Activated T-cell treated with anti-CD3 and anti-CD28 coated beads, Interleukin-2, amount 50 U/mL, for 4 hours (primary cell): ENCODE measurements at regions not wholly inside any gene's neighbourhood (a gene's known extent, or its start where the extent isn't known, plus 50 kb on each side); places are given as distances from the start of the nearest gene placed in this dataset.
"Not testable (repeated sequence)": the region's sequence is repeated elsewhere in the genome, so short reads cannot be mapped to it uniquely, and the experiment has no call there.

Experiments
- ATAC-seq, 2 donors: fragments of 200-7000 bp; cut with Tn5 transposase; one replicate each; pipeline ENCODE4 v1.10.0; 2021
- DNase-seq: peaks from one replicate; pipeline ENCODE4 v3.0.0-alpha.2; 2020
- H3K27me3 Mint-ChIP-seq: one replicate; pipeline ENCODE4 v1.8.0; 2021; ENCODE audit warnings: low read depth, mixed read lengths
- H3K36me3 Mint-ChIP-seq: one replicate; pipeline ENCODE4 v1.8.0; 2022; ENCODE audit warnings: mixed read lengths; ENCODE audit not compliant: insufficient read depth
- H3K4me1 Mint-ChIP-seq: one replicate; pipeline ENCODE4 v1.8.0; 2021; ENCODE audit warnings: low read depth, mixed read lengths
- H3K4me3 Mint-ChIP-seq: one replicate; pipeline ENCODE4 v1.8.0; 2021; ENCODE audit warnings: mild to moderate bottlenecking, moderate library complexity, mixed read lengths
- H3K9me3 Mint-ChIP-seq: one replicate; pipeline ENCODE4 v1.8.0; 2021; ENCODE audit warnings: mixed read lengths

GRCh38 chr20:20802328-20802727, 89.9 kb upstream of the RALGAPA2 start:
- no peaks in the 10 kb centered on the region for H3K9me3 Mint-ChIP-seq
- ATAC-seq (no peak), DNase-seq (no peak)
- no peaks in the 10 kb centered on the region for H3K36me3 Mint-ChIP-seq
- no peak overlapping the region for H3K4me3 Mint-ChIP-seq
- no peaks in the 10 kb centered on the region for H3K4me1 Mint-ChIP-seq
- peaks cover 6% of the 10 kb centered on the region for H3K27me3 Mint-ChIP-seq

DNA sequence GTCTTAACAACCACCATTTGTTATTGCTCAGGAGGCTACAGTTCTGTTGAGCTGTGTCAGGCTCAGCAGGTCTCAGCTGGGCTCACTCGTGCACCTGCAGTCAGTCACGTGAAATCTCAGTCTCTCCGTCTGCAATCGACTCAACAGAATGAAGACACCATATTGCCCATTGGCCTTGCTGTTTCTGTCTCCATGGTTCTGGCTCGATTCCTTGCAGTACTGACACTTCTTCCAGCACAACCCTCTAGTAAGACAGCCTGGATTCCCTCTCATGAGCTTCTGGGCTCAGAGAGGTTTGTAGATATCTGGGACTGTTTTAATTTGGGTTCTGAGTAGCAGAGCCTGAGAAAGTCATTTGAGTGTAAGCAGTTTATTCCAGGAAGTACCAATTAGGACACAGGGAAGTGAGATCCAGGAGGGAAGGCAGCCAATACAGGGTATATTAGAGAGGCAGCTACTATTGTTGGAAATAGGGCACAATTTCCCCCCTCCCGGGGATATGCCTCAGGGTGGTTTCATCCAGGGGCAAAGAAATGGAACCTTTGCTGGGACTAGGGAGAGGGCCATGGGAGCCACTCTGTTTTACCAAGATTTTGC, 87.4 kb upstream of the RALGAPA2 start:
- Mint-ChIP-seq H3K9me3 (no peaks in the 10 kb centered on the region), H3K27me3 (no peaks in the 10 kb centered on the region), H3K4me1 (no peaks in the 10 kb centered on the region), H3K4me3 (no peak overlapping the region), H3K36me3 (no peaks in the 10 kb centered on the region)
- DNase-seq (no peak), ATAC-seq (no peak)

DNA sequence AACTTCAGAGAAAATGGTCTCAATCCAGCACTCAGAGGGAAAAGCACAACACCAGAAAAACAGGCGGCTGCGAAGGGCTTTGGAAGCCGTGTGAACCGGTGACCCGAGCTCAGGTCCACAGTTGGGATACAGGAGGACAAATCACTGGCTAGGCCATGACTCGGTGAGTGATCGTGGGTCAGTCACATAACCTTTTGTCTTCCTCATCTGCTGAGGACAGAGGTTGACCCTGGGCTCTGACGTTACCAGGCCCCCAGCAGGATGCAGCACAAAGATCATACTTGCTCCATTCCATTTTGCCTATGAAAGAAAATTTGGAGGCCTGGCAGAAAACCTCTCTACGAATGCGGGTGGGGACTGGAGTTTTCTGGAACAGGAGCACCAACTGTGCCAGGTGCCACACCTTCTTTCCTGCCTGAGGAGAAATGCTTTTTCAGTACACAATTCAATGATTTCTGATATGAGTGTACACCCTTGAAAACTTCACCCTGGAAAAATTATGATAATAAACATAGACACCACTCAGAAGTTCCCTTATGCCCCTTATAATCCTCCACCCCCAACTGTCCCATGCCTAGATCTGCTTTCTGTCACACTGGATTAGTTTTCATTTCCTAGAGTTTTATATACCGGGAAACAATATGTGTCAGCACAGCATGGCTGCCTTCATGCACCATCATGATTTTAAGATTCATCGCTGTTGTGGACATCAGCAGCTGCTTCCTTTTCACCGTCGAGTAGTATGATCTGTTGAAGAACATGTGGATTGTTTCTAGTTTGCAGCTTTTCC, 85.3 kb upstream of the RALGAPA2 start:
- Mint-ChIP-seq H3K27me3 (no peaks in the 10 kb centered on the region), H3K9me3 (no peaks in the 10 kb centered on the region), H3K4me3 (no peak overlapping the region), H3K36me3 (no peaks in the 10 kb centered on the region), H3K4me1 (no peaks in the 10 kb centered on the region)
- ATAC-seq, result no peak
- no peak for DNase-seq

DNA sequence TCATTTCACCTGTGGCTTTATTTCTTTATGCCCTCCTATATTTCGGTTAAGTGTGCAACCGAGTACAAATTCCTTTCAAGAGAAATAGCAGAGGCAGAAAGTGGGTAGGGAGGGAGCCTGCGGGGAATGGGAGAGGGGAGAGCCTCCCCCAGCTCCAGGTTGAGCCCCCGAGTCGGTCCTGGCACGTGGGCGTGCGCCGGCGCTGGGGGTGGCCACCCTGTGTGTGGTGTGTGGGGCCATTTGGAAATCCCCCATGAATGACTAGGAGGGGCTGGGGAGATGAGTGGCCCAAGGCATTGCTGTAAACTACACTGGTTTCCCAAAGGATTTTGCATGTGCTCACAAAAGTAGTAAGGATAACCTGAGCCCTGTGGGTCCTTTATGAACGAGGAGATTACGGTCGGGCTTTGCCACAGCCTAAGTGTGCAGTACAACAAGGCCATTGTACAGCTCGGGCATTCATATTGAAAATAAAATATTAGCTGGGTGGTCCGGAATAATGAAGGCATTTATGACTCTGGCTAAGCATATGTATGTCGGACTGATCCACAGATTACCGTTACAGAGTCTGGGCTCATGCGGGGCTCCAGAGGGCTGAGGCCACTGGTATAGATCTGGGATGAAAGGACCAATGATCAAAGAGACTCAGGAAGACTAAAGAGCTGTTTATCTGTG, 84.5 kb upstream of the RALGAPA2 start:
- no peaks in the 10 kb centered on the region for H3K4me1 Mint-ChIP-seq
- no peak for ATAC-seq
- H3K9me3 Mint-ChIP-seq, result no peaks in the 10 kb centered on the region
- DNase-seq, result no peak
- H3K36me3 Mint-ChIP-seq, result no peaks in the 10 kb centered on the region
- H3K4me3 Mint-ChIP-seq, result no peak overlapping the region
- no peaks in the 10 kb centered on the region for H3K27me3 Mint-ChIP-seq

DNA sequence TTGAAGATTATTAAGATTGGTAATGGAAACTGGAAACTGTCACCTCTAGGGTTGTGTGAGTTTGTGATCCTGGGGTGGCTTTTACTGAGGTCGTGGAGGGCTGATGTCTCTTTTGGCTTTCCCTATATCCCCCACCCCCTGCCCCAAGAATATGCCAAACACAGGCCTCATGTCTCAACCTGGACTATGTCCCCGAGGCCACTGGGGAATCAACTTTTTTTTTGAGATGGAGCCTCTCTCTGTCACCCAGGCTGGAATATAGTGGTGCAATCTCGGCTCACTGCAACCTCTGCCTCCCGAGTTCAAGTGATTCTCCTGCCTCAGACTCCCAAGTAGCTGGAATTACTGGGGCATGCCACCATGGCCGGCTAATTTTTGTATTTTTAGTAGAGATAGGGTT, 83.3 kb upstream of the RALGAPA2 start:
- DNase-seq (no peak), ATAC-seq (no peak)
- Mint-ChIP-seq H3K27me3 (no peaks in the 10 kb centered on the region), H3K4me3 (no peak overlapping the region), H3K4me1 (no peaks in the 10 kb centered on the region), H3K9me3 (no peaks in the 10 kb centered on the region), H3K36me3 (no peaks in the 10 kb centered on the region)

GRCh38 chr20:20795119-20795518, 82.7 kb upstream of the RALGAPA2 start:
- Mint-ChIP-seq H3K4me1 (no peaks in the 10 kb centered on the region), H3K4me3 (no peak overlapping the region), H3K9me3 (no peaks in the 10 kb centered on the region), H3K27me3 (no peaks in the 10 kb centered on the region), H3K36me3 (no peaks in the 10 kb centered on the region)
- DNase-seq (no peak), ATAC-seq (no peak)

DNA sequence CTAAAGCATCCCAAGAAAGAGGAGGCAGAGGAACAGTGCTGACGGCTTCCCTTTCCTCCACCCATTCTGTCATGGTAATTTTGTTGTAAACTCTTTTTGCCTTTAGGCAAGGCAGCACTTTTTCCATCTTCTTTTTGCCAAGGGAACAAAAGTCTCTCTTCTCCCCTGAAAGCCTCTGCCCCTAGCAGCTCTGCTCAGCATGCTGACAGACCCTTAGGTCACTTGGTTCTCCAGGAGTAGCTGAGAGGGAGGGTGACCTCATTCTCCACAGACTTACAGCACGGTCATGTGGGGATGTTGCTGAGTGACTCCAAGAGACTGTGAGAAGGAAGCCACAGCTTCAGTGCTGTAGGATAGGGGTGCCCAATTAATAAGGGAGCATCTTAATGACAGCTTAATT, 81.1 kb upstream of the RALGAPA2 start:
- Mint-ChIP-seq H3K4me1 (no peaks in the 10 kb centered on the region), H3K9me3 (no peaks in the 10 kb centered on the region), H3K27me3 (peaks cover 3% of the 10 kb centered on the region), H3K36me3 (no peaks in the 10 kb centered on the region), H3K4me3 (no peak overlapping the region)
- ATAC-seq (no peak), DNase-seq (no peak)

DNA sequence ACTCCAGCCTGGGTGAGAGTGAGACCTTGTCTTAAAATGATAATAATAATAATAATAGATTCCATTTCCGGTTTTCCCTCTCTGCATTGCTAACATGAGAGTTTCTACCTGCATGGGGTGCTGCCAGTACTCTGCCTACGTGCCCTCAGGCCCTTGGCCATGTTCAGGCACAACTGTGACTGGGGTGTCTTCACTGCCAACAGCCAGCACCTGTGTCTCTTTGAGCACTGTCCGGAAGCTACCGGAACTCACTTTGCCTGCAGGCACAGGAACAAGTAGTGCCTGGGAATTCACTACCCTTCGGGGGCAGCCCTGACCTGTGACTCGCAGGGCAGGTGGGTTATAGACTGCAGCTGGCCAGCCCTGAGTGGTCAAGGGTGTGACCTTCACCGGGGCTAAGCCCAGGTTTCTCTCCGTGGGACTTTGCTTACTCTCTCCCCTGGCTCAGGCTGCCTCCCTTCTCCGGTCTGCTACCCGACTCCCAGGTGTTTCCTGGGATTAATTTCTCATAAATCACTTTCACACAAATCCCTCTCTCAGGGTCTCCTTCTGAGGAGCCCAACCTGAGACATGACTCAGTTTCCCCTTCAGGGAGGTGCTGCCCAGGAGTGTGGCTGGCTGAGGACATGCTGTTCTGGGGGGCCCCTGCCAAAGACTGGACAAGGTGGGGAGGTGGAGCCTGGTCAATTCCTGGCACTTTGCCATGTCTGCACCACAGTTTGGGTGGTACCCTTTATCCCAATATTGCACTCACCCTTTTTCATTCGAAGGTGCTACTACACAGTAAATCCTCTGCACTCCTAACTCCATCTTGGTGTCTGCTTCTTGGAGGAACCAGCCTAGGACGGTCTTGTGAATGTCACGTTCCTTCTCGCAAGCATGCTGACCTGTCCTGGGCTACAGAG, 79.5 kb upstream of the RALGAPA2 start:
- peaks cover 6% of the 10 kb centered on the region for H3K27me3 Mint-ChIP-seq
- H3K4me3 Mint-ChIP-seq, result no peak overlapping the region
- peaks cover under 1% of the 10 kb centered on the region for H3K9me3 Mint-ChIP-seq
- no peak for DNase-seq
- H3K4me1 Mint-ChIP-seq, result no peaks in the 10 kb centered on the region
- ATAC-seq, result no peak
- no peaks in the 10 kb centered on the region for H3K36me3 Mint-ChIP-seq

- no peak for ATAC-seq
- no peaks in the 10 kb centered on the region for H3K36me3 Mint-ChIP-seq
- no peak overlapping the region for H3K4me3 Mint-ChIP-seq
- no peaks in the 10 kb centered on the region for H3K4me1 Mint-ChIP-seq
- peaks cover 9% of the 10 kb centered on the region for H3K27me3 Mint-ChIP-seq
- peaks cover 3% of the 10 kb centered on the region for H3K9me3 Mint-ChIP-seq
- no peak for DNase-seq
These were observed 75.9 kb upstream of the RALGAPA2 start for GRCh38 chr20:20788308-20788707.

DNA sequence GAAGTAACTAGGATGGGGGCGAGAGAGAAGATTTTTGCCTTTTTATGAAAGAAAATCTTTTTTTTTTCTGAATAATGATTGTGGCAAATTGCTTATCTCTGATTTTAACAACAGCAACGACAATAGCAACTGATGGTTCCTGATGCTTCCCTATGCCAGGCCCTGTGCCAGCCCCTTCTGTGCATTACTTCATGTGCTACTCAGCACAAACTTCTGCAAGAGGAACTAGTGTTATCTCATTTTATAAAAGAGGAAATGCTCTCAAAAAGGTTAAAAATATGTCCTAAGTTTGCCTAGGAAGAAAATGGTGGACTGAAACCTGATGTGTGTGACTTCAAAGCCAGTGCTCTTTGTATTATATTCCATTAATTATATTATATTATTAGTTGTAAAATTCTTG, 74.0 kb upstream of the RALGAPA2 start:
- peaks cover 3% of the 10 kb centered on the region for H3K9me3 Mint-ChIP-seq
- H3K36me3 Mint-ChIP-seq, result no peaks in the 10 kb centered on the region
- H3K27me3 Mint-ChIP-seq, result peaks cover 10% of the 10 kb centered on the region

DNA sequence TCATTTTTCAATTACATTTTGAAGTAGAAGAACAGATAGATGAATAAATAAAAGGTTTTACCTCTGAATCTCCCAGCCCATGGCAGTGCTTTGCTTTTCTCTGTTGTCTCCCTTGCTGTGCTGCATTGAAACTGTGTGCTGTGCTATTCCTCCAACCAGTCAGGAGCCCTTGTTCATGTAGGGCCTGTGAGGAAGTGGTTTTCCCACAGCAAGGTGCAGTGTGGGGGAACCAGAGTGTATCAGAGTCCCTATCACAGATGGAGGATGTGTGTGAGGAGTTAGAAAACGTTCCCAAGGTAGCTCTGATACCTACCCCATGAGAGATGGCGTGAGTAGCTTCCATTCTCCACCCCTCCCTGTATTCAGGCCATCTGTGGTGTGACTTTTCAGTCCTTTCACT, 72.8 kb upstream of the RALGAPA2 start:
- H3K27me3 Mint-ChIP-seq, result peaks cover 14% of the 10 kb centered on the region
- ATAC-seq, result no peak
- H3K4me3 Mint-ChIP-seq, result no peak overlapping the region
- H3K36me3 Mint-ChIP-seq, result no peaks in the 10 kb centered on the region
- no peak for DNase-seq
- peaks cover 3% of the 10 kb centered on the region for H3K9me3 Mint-ChIP-seq
- H3K4me1 Mint-ChIP-seq, result no peaks in the 10 kb centered on the region

More for the DNA sequence above, 74.0 kb upstream of the RALGAPA2 start:
- DNase-seq, result no peak
- Mint-ChIP-seq H3K4me1 (no peaks in the 10 kb centered on the region), H3K4me3 (no peak overlapping the region)
- no peak for ATAC-seq

- H3K36me3 Mint-ChIP-seq, DNase-seq, H3K4me1 Mint-ChIP-seq, H3K9me3 Mint-ChIP-seq, ATAC-seq, H3K4me3 Mint-ChIP-seq: not testable (repeated sequence)
- H3K27me3 Mint-ChIP-seq, result peaks cover 14% of the 10 kb centered on the region
These were observed 72.0 kb upstream of the RALGAPA2 start for GRCh38 chr20:20784450-20784849.

DNA sequence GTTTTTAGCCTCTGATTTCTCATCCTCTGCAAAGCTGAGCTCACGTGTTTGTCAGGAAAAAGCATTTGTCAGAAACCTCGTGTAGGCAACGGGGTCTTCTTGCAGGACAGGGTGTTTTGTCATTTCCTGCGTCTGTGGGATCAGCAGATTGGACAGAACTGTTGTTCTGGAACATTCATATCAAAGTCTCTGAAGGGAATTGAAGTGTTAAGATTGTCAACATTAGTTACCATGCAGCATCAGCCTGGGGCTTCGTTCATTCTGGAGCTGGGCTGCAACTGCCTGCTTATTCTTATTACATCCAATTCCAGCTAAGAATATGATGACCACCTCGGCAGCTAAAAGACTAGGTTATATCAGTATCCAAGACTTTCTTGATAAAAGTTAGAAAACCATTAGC, 71.0 kb upstream of the RALGAPA2 start:
- ATAC-seq (no peak), DNase-seq (no peak)
- Mint-ChIP-seq H3K36me3 (no peaks in the 10 kb centered on the region), H3K9me3 (peaks cover 3% of the 10 kb centered on the region), H3K4me3 (no peak overlapping the region), H3K27me3 (peaks cover 11% of the 10 kb centered on the region), H3K4me1 (no peaks in the 10 kb centered on the region)

GRCh38 chr20:20782755-20783154, 70.3 kb upstream of the RALGAPA2 start:
- no peak for ATAC-seq
- Mint-ChIP-seq H3K4me1 (no peaks in the 10 kb centered on the region), H3K4me3 (no peak overlapping the region), H3K36me3 (no peaks in the 10 kb centered on the region), H3K27me3 (peaks cover 11% of the 10 kb centered on the region), H3K9me3 (peaks cover 3% of the 10 kb centered on the region)
- DNase-seq, result no peak
